SK-N-SH (cell line): ENCODE measurements at regions not wholly inside any gene's neighbourhood (a gene's known extent, or its start where the extent isn't known, plus 50 kb on each side); places are given as distances from the start of the nearest gene placed in this dataset.

Experiments
- CTCF ChIA-PET: fragments of 300-600, 350-600 bp; formaldehyde crosslinking; extraction: SDS; loops from one replicate; lab custom pipeline; 2021; lab: Yijun Ruan, JAX
- POLR2A ChIA-PET: fragments of 350-600 bp; sonication (Branson Sonifier 250); formaldehyde crosslinking; extraction: SDS; loops from one replicate; lab custom pipeline; 2020; ENCODE audit warnings: antibody characterized with exemption, inconsistent platforms; lab: Yijun Ruan, JAX
- DNase-seq: peaks from one replicate; pipeline ENCODE4 v3.0.0; 2012
- H2AFZ ChIP-seq: fragments of 200-600 bp; sonication (generic); 2 replicates; pipeline ENCODE4 v1.8.1; 2016; ENCODE audit warnings: antibody characterized with exemption, mild to moderate bottlenecking, low read depth
- H3F3A ChIP-seq: fragments of 200-600 bp; sonication (generic); replicated peaks from 2 replicates; pipeline ENCODE3; 2016; ENCODE audit warnings: antibody characterized with exemption, mild to moderate bottlenecking; ENCODE audit not compliant: insufficient read depth
- H3K27ac ChIP-seq, 2 experiments: fragments of 200-500 bp in 1 of 2; fragments of 200-600 bp in 1 of 2; sonication (Bioruptor generic) in 1 of 2; sonication (generic), shearing (Covaris generic) in 1 of 2; 2 replicates each; pipeline versions ENCODE4 v1.5.1 to v1.6.1; 2014 to 2016; ENCODE audit warnings: low read depth in 2 of 2, inconsistent platforms in 1 of 2, low read length in 1 of 2, mild to moderate bottlenecking in 1 of 2, mixed read lengths in 1 of 2
- H3K27me3 ChIP-seq: fragments of 200-600 bp; sonication (generic), shearing (Covaris generic); 2 replicates; pipeline ENCODE4 v1.6.1; 2016; ENCODE audit warnings: mixed run types; ENCODE audit not compliant: insufficient read depth
- H3K36me3 ChIP-seq, 2 experiments: fragments of 200-500 bp in 1 of 2; fragments of 200-600 bp in 1 of 2; sonication (Bioruptor generic) in 1 of 2; sonication (generic) in 1 of 2; replicated peaks in 1 of 2; 2 replicates each; pipeline versions ENCODE3 to v1.5.1; 2014 to 2016; ENCODE audit warnings: low read length in 1 of 2, mild to moderate bottlenecking in 1 of 2; ENCODE audit not compliant: insufficient read depth in 2 of 2, control insufficient read depth in 1 of 2
- H3K4me1 ChIP-seq, 2 experiments: fragments of 200-500 bp in 1 of 2; fragments of 200-600 bp in 1 of 2; sonication (Bioruptor generic) in 1 of 2; sonication (generic), shearing (Covaris generic) in 1 of 2; 2 replicates each; pipeline versions ENCODE4 v1.5.1 to v1.6.1; 2014 to 2016; ENCODE audit warnings: low read depth in 1 of 2, low read length in 1 of 2, mixed run types in 1 of 2; ENCODE audit not compliant: insufficient read depth in 2 of 2, control insufficient read depth in 1 of 2
- H3K4me2 ChIP-seq: fragments of 200-600 bp; sonication (generic), shearing (Covaris generic); 2 replicates; pipeline ENCODE4 v1.6.1; 2017; ENCODE audit warnings: mixed run types
- H3K4me3 ChIP-seq, 2 experiments: fragments of 200-500 bp in 1 of 2; fragments of 200-600 bp in 1 of 2; sonication (Bioruptor generic) in 1 of 2; sonication (generic), shearing (Covaris generic) in 1 of 2; 2 replicates each; pipeline versions ENCODE4 v1.5.1 to v1.8.1; 2014 to 2016; ENCODE audit warnings: low read depth in 2 of 2, inconsistent platforms in 1 of 2, low read length in 1 of 2, mild to moderate bottlenecking in 1 of 2, mixed read lengths in 1 of 2, moderate library complexity in 1 of 2
- H3K79me2 ChIP-seq: fragments of 200-600 bp; sonication (generic); 2 replicates; pipeline ENCODE4 v1.8.1; 2017; ENCODE audit warnings: mild to moderate bottlenecking; ENCODE audit not compliant: insufficient read depth
- H3K9ac ChIP-seq: fragments of 200-600 bp; sonication (generic); 2 replicates; pipeline ENCODE4 v1.6.1; 2017; ENCODE audit warnings: mixed run types
- H3K9me2 ChIP-seq: fragments of 200-600 bp; sonication (generic); 2 replicates; pipeline ENCODE4 v1.6.1; 2017; ENCODE audit warnings: mixed run types
- H3K9me3 ChIP-seq: fragments of 200-600 bp; sonication (generic); 2 replicates; pipeline ENCODE4 v1.6.1; 2017; ENCODE audit warnings: mixed run types, mild to moderate bottlenecking, moderate library complexity
- H4K20me1 ChIP-seq: fragments of 200-600 bp; sonication (generic); 2 replicates; pipeline ENCODE4 v1.6.1; 2017; ENCODE audit warnings: mild to moderate bottlenecking, mixed run types; ENCODE audit not compliant: insufficient read depth
- IRF3 ChIP-seq: fragments of 150-350 bp; IDR thresholded peaks from 2 replicates; pipeline ENCODE4 v1.6.1; 2016; ENCODE audit warnings: mild to moderate bottlenecking, low read depth, low read length
- JUND ChIP-seq: IDR thresholded peaks from 2 replicates; pipeline ENCODE4 v1.4.0; 2012
- MAX ChIP-seq: IDR thresholded peaks from 2 replicates; pipeline ENCODE4 v1.4.0; 2012; ENCODE audit warnings: low read depth
- MEF2A ChIP-seq: IDR thresholded peaks from 2 replicates; pipeline ENCODE4 v1.4.0; 2012; ENCODE audit warnings: low read depth, borderline replicate concordance
- MXI1 ChIP-seq: IDR thresholded peaks from 2 replicates; pipeline ENCODE4 v1.6.1; 2012; ENCODE audit warnings: mild to moderate bottlenecking, low read depth, low read length, improper control_type of control experiment
- NRF1 ChIP-seq: IDR thresholded peaks from 2 replicates; pipeline ENCODE4 v1.6.1; 2012; ENCODE audit warnings: low read depth, mild to moderate bottlenecking, low read length
- RFX5 ChIP-seq: IDR thresholded peaks from 2 replicates; pipeline ENCODE4 v1.6.1; 2012; ENCODE audit warnings: mild to moderate bottlenecking, improper control_type of control experiment, low read length
- TCF12 ChIP-seq: IDR thresholded peaks from 2 replicates; pipeline ENCODE4 v1.4.0; 2012
- TEAD4 ChIP-seq: IDR thresholded peaks from 2 replicates; pipeline ENCODE4 v1.4.0; 2012; ENCODE audit warnings: mild to moderate bottlenecking, borderline replicate concordance; ENCODE audit not compliant: insufficient read depth
- ZBTB33 ChIP-seq: IDR thresholded peaks from 2 replicates; pipeline ENCODE4 v1.4.0; 2012; ENCODE audit warnings: low read depth, borderline replicate concordance
- WGBS: methylation state at CpG from one replicate; pipeline ENCODE4 v1.1.6; 2017; ENCODE audit warnings: low lambda C conversion rate; 5-methylcytosine and 5-hydroxymethylcytosine counted together

- Histone ChIP-seq H3K36me3 (no peaks in the 10 kb centered on the region), H3K27ac (no peak overlapping the region; a peak in 1 of 4 replicates), H3K4me2 (peak overlapping the region; percentile 76), H4K20me1 (no peaks in the 10 kb centered on the region), H3F3A (peaks cover 25% of the 10 kb centered on the region), H3K4me1 (peaks cover 14% of the 10 kb centered on the region in 2 experiments), H3K79me2 (no peaks in the 10 kb centered on the region), H2AFZ (peak overlapping the region; percentile 65), H3K9ac (peak overlapping the region; percentile 47), H3K27me3 (no peaks in the 10 kb centered on the region), H3K9me3 (no peaks in the 10 kb centered on the region), H3K9me2 (no peaks in the 10 kb centered on the region), H3K4me3 (peak overlapping the region; percentile 54 to 62)
- WGBS = 14% methylated on average over 46 of the region's 95 CpGs
- ChIA-PET CTCF (interaction anchor here (0.6 to 3.8 kb wide), 22 partner anchors 9 to 326 kb away, joined by 3 to 26 read pairs (median 4); no protein-coding TSS in a partner anchor), POLR2A (interaction anchor here (0.7 to 2.5 kb wide), 5 partner anchors 9 to 188 kb away, joined by 3 to 11 read pairs (median 3); no protein-coding TSS in a partner anchor)
- DNase-seq = peak; percentile 89
- no peak for TF ChIP-seq IRF3
These were observed 160.3 kb upstream of the SIX2 start for GRCh38 chr2:45169339-45170190.

DNA sequence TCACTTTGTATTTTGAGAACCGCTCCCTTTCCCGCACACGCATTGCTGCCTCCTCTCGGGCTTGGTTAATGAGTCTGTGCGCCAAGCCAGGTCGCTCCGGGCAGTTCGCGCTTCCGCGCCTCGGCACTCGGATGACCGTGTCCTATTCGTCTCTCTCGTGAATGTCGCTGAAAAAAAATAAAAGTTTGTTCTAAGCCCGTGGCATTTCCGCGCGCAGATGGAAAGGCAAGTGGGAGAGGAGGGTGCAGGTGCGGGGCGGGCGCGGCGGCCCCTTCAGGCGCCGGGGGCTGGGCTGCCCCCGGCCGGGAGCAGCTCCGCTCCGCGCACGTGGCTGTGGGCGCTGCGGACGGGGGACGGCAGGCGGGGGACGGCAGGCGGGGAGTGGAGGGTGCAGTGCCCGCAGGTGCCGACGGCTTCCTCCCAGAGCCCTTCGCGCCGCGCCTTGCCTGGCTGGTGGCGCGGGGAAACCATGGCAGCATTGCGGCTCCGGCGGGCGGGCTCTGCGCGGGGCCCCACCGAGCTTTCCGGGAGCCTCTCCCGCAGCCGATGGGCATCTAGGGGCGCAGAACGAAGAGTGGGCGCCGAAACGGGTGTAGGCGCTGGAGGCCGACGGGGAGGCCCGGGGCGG, 159.6 kb upstream of the SIX2 start:
- no peak for TF ChIP-seq TEAD4
- TF ChIP-seq RFX5 = no peak
- TF ChIP-seq MXI1 = peak; percentile 46; the same call in 1 of the 2 replicates
- no peak for TF ChIP-seq NRF1
- TF ChIP-seq MEF2A = no peak
- TF ChIP-seq JUND = no peak
- TF ChIP-seq ZBTB33 = no peak
- 0 out of 2 replicates have a peak, but pooled peaks have one; percentile 5 for TF ChIP-seq TCF12
- TF ChIP-seq MAX = peak; percentile 77
- Histone ChIP-seq H3K27ac (no peak overlapping the region; a peak in 1 of 4 replicates), H4K20me1 (no peaks in the 10 kb centered on the region), H3F3A (peaks cover 23% of the 10 kb centered on the region), H3K9me3 (no peaks in the 10 kb centered on the region), H2AFZ (peak overlapping the region; percentile 65; the same call in 1 of the 2 replicates), H3K27me3 (no peaks in the 10 kb centered on the region), H3K36me3 (no peaks in the 10 kb centered on the region), H3K4me2 (peak overlapping the region; percentile 76), H3K9ac (peak overlapping the region; percentile 47), H3K9me2 (no peaks in the 10 kb centered on the region), H3K4me1 (peaks cover 11 to 14% of the 10 kb centered on the region in 2 experiments), H3K4me3 (peak overlapping the region; percentile 54 to 62), H3K79me2 (no peaks in the 10 kb centered on the region)
- WGBS = 2% methylated on average over 50 of the region's 70 CpGs
- ChIA-PET CTCF (interaction anchor here (0.6 to 3.8 kb wide), 25 partner anchors 8 to 326 kb away, joined by 3 to 26 read pairs (median 4); no protein-coding TSS in a partner anchor), POLR2A (interaction anchor here (1.3 to 2.5 kb wide), 2 partner anchors 10 to 22 kb away, joined by 3 to 11 read pairs; no protein-coding TSS in a partner anchor)
- peak; percentile 90 for DNase-seq
